NCI-H1092 treated with DMSO at 0.1 percent for 48 hours (cell line): ENCODE measurements at regions not wholly inside any gene's neighbourhood (a gene's known extent, or its start where the extent isn't known, plus 50 kb on each side); places are given as distances from the start of the nearest gene placed in this dataset.

Experiments
- DNase-seq: peaks from one replicate; lab custom pipeline; 2025; lab: John Stamatoyannopoulos, UW

DNA sequence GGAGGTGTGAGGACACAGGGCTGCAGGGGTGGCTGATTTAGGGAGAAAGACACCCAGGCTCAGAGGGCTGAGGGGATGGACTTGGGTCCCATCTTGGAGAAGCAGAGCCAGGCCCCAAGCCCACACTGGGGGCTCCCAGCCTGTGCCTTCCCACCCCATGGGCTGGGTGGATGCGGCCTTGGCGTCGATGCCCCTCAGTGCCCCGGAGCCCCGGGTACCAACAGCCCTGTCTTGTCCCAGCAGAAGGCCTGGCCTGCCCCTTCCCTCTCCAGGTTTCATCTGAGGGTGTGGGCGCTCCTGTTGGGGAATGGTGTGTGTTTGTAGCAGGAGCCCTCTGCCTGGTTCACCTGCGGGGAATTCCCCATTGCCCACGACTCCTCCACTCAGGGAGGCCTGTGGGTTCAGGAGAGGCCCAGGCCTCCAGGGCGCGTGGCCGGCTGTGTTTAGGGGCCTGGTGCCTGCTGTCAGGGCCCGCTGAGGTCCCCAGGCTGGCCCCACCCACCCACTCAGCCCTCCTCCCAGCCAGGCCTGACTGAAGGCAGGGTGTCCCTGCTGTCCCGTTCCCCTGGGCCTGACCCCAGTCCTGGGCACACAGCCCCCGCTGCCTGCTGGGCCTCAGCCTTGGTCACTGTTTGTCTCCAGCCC, 51.1 kb upstream of the BEGAIN start:
- no peak for DNase-seq

DNA sequence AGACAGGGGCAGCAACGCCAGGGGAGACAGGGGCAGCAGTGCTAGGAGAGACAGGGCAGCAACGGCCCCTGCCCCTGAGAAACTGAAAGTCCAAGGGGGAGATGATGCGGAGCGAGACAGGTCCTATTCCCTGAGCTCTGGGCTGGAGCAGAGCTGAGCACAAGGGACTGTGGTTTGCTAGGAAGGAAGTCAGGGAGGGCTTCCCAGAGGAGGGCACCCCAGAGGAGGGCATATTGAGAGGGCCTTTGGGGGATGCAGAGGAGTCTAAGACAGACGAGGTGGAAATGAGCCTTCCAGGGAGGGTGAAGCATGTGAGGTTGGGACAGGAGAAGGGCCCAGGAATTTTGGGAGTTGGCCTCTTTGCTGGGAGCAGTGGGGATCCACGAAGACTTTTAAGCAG, 52.1 kb upstream of the BEGAIN start:
- no peak for DNase-seq

DNA sequence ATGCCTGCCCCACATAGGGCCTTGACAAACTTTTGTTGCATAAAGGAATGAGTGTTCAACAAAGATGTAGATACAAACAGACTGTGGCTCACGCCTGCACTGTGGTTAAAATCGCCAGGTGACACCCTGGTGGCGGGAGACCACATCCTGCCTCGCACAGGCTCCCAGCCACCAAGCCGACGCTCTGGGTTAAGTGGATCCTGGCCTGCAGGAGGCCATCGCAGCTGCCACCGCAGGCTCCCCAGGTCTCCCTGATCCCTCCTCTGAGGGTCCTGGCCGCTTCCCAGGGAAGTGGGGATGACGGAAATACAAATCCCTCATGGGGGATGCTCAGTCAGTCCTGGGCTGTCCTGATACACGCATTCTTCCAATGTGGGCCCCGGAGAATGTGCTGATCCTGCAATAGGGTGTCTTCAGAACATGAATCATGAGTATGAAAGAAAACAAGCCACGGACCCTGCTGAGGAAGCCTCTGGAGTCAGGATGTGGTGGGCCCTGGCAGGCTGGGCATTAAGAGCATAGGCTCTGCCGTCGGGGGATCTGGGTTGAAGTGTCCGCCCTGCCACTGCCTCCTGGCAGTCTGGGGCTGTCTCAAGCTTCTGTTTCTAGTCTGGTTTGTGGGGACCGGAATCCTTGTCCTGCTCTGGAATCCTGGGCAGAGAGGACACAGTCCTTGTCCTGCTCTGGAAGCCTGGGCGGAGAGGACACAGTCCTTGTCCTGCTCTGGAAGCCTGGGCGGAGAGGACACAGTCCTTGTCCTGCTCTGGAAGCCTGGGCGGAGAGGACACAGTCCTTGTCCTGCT, 53.5 kb upstream of the BEGAIN start:
- no peak for DNase-seq

GRCh38 chr14:100641274-100641860, 54.1 kb upstream of the BEGAIN start:
- no peak for DNase-seq

DNA sequence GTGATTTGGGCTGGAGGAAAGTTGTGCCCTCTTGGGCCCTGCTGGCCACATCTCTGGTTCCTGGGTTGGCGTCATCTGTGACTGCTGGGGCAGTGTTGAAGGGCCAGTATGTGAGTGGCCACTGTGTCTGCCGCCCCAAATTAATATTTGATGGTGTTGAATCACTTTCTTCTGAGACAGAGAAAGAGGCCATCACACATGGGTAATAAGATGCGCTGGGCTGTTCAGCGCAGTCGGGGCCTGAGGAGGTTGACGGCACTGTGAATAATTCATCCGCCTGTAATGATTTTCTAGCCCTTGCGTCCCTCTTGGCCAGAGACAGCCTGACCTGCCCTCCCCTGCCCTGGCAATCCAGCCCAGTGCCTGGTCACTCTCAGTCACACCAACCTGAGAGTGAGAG, 56.2 kb upstream of the BEGAIN start:
- no peak for DNase-seq

GRCh38 chr14:100644383-100644782, 57.2 kb upstream of the BEGAIN start:
- DNase-seq = no peak

GRCh38 chr14:100644784-100645183, 57.6 kb upstream of the BEGAIN start:
- no peak for DNase-seq

DNA sequence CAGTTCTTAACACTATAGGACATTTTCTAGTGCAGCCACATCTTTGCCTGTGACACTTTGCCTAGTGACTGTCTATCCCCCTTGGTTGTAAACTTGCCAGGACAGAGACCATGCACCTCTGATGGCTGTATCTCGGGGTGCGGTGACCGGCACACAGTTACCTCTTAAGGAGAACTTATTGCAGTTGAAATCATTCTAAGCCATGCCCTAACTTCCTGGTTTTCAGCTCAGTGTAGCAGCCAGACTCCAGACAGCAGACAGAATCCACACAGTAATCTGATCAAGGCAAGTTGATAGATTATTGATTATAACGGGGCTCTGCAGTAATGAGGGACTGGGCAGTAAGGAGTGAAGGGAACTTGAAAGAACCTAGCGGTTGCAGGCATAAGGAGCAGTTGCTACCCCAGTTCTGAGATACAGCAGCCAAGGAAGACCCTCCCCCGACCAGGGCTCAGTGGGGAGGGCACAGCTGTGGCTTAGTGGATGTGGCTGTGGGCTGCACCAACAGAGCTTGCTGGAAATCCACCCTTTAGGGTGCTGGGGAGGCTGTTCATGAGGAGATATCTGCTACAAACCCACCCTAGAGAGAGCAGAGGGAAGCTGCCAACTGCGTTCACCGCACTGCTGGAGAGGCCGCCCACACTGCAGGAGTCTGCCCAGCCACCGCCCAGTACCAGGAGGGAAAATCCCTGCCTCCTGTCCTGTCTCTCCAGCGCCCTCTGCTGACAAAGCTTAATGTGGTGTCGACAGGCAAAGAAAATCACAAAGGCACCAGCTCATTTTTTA, 58.2 kb upstream of the BEGAIN start:
- DNase-seq = peak; percentile 66

- no peak for DNase-seq
Observed at GRCh38 chr14:100645982-100646314, 58.7 kb upstream of the BEGAIN start.

DNA sequence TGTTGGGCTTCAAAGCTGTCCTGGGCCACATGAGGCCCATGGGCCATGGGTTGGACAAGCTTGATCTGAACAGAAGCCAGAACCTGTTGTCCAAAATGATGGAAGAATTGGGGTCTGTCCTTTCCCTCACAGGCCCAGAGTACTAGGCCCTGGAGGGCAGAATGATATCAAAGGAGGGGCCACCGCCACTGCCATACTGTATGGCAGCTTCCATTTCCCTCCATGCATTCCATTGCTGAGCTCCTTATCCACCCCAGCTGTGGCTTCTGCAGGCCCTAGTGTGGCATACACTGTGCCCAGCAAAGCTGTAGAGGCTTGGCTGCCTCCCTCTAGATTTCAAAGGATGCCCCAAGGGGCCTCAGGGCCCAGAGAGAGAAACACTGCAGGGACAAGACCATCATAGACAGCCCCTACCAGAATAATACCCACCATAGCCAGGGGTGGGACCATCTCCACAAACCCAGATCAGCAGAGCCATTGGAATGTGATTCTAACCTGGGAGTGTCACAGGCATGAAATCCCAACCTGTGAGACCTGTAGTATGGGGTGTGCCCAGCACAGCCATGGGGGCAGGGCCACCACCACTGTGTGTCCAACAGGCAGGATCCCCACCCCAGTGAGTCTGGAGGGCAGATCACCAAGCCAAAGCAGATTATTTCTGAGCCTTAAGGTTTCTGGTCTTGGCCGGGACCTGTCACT, 61.4 kb upstream of the BEGAIN start:
- no peak for DNase-seq

DNA sequence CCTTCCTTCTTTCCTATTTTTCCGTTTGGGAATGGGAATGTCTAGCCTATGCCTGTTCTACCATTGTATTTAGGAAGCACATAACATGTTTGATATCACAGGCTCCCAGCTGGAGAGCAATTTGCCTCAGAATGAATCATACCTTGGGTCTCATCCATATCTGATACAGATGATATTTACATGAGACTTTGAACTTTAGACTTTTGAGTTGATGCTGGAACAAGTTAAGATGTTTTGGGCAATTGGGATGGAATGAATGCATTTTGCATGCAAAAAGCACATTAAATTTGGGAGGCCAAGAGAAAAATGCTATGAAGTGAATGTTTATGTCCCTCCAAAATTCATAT, 61.9 kb upstream of the BEGAIN start:
- DNase-seq = no peak

DNA sequence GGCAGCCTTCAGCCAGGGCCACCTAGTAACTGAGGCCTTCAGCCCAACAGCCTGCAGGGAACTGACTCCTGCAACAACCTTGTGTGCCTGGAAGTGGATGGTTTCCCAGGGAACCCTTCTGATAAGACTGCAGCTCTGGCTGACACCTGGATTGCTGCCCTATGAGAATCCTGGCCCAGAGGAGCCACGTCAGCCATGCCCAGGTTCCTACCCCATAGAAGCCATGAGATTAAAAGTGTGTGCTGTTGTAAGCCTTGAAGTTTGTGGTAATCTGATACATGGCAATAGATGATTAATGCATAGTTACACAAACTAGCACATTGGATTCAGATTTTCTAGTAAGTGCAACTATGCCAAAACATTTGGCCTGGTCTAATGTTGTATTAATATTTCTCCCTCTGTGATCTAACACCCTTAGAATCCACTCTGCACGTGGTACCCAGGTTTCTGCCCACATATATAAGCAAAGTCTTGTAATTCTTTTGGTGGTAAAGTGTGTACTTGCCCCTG, 64.8 kb upstream of the BEGAIN start:
- no peak for DNase-seq

DNA sequence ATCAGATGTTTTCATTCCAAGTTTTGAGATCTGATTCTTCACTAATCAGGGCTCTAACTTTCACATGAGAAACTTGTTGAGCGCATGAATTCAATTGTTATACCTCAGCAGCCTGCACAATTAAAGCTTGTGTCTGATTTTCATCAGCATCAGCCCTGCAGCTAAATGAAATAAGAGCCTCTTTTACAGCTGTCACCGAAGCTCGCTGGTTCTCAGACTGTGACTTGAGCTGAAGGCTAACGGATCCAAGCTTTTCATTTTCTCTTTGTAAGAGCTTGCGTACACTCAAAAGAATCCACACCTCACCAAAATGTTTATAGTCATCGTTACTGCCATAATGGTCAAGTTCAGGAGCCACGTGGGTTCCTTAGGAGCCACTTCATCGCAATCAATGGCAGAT, 65.5 kb upstream of the BEGAIN start:
- no peak for DNase-seq

DNA sequence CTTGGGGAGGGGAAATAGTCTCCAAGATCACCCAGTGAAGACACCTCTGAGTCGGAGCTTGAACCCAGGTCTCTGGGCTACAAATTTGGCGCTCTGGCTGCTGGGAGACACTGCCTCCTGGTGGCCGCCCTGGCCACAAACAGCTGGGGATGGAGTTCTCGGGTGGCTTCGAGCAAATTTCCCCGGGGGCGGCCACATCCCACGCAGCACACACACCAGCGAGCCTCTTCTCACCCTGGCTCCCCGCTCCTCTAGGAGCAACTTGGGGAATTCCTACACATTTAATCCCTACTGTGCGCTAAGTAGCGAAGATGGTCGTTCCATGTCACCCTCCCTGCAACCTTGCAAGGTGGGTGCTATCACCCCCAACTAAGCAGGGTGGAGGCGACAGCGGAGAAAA, 66.2 kb upstream of the BEGAIN start:
- no peak for DNase-seq

- no peak for DNase-seq
Observed at GRCh38 chr14:100654025-100654813, 67.0 kb upstream of the BEGAIN start.

DNA sequence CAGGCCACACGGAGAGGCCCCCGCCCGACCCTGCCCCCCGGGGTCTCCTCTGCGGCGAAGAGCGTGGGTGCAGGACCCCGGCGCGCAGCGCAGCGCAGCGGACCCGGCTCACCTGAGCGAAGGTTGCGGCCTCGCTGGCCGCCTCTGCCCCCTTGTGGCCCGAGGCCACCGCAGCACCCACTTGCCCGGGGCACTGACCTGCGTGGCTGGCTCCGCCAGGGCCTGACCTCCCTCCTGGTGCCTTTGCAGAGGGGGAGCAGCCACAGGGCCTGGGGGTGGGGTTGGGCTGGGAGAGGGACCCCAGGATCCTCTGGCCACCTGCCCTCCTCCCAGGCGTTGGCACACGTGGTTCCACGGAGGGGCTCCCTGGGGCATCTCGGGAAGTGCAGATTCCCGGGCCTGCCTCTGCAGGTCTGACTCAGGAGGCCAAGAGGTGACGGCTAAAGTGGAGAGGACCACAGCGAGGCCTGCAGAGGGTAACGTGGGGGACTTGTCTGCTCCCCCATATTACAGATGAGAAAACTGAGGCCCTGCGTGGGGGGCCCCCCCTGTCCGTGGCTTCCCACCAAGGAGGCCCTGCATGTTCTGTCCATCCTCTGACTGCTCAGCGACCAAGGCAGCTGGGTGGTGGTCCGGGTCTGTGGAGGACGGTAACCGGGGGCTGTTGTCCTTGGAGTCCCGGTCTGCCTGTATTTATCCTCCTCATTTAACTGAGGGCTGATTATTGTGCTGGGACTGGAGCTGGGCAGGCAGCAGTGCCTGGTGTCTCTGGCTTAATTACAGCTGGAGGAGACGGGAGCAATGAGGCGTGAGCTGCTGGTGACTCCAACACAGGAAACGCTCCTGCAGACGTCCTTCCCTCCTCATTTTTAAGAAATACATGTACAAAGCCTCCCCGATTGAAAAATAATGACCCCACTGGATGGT, 67.9 kb upstream of the BEGAIN start:
- DNase-seq = peak; percentile 32

GRCh38 chr14:100655741-100656085, 68.5 kb upstream of the BEGAIN start:
- no peak for DNase-seq

GRCh38 chr14:100656996-100657395, 69.7 kb upstream of the DLK1 start:
- DNase-seq = no peak

- DNase-seq = no peak
Observed at GRCh38 chr14:100657780-100658179, 68.9 kb upstream of the DLK1 start.

DNA sequence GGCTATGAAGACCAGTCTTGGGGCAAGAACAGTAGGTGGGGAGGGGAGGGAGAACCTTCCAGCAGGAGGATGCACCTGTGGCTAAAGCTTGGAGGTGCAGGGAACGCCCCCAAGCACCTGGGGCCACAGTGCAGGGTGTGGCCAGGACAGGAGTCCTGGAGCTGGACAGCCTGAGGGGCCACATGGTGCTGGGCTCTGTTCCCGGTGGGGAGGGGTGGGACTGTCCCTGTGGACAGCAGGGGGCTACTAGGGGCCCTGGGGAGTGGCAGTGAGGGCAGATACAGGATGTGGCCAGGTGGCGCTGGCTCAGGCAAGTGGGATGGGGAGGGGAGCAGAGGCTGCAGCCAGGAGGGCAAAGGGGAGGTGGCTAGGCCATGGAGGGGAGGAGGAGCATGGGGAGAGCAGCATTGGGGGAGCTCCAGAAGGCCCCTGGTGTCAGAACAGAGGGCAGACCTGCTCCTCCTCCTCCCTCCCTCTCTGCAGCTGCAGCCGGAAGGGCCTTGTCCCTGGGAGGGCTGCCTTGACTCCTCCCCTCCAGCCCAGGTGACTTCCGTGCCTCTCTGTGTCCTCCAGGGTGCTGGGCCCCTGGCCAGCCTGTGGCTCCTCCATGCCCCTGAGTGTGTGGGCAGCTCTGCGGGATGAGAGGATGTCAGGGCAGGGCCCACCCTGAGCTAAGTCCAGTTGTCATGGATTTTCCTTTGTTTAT, 68.4 kb upstream of the DLK1 start:
- no peak for DNase-seq
